BLaER1 treated with 17β-estradiol and CSF1 and Interleukin-3, amounts not matched to agents 10 nM and 100 nM (cell line): ENCODE measurements at regions not wholly inside any gene's neighbourhood (a gene's known extent, or its start where the extent isn't known, plus 50 kb on each side); places are given as distances from the start of the nearest gene placed in this dataset.

Experiments
- H3K27ac ChIP-seq, 11 experiments: shearing (Covaris generic); formaldehyde crosslinking; 2 replicates each; pipeline ENCODE4 v1.8.1; 2022
- H3K27me3 ChIP-seq, 11 experiments: shearing (Covaris generic); formaldehyde crosslinking; 2 replicates each; pipeline ENCODE4 v1.8.1; 2022
- H3K36me3 ChIP-seq, 11 experiments: shearing (Covaris generic); formaldehyde crosslinking; 2 replicates each; pipeline ENCODE4 v1.8.1; 2022
- H3K4me1 ChIP-seq, 10 experiments: shearing (Covaris generic); formaldehyde crosslinking; 2 replicates each; pipeline ENCODE4 v1.8.1; 2022
- H3K4me2 ChIP-seq, 11 experiments: shearing (Covaris generic); formaldehyde crosslinking; 2 replicates each; pipeline ENCODE4 v1.8.1; 2022
- H3K4me3 ChIP-seq, 10 experiments: shearing (Covaris generic); formaldehyde crosslinking; 2 replicates each; pipeline ENCODE4 v1.8.1; 2022
- H3K9ac ChIP-seq, 11 experiments: shearing (Covaris generic); formaldehyde crosslinking; 2 replicates each; pipeline ENCODE4 v1.8.1; 2022
- H3K9me3 ChIP-seq, 11 experiments: shearing (Covaris generic); formaldehyde crosslinking; replicated peaks in 1 of 11; 2 replicates each; pipeline ENCODE4 v1.8.1; 2022
- H4K20me1 ChIP-seq, 11 experiments: shearing (Covaris generic); formaldehyde crosslinking; 2 replicates each; pipeline ENCODE4 v1.8.1; 2022
- Cebpa-rat ChIP-seq, 11 experiments: shearing (Covaris generic); IDR thresholded peaks; 2 replicates each; pipeline ENCODE4 v1.8.1; 2022

DNA sequence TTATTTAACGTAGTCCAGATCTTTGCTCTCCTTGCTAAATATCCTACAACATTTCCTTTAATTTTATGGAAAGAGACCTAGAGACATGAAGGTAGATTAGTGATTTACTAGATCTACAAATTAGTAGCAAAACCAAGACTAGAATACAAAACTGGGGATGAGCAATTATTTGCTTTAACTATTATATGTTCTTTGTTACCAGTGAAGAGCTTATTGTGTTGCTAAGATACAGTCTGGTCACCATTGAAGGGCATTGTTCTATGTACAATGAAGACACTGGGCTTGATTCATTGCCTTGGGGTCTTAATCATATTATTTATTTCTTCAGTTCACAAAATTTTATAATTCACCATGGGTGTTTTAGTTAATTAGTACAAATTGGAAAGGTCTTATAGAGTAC lies 88.3 kb downstream of the S1PR1 start:
- H4K20me1 ChIP-seq, result no peaks in the 10 kb centered on the region
- H3K4me1 ChIP-seq, result peaks cover 0 to 4% (median 0%) of the 10 kb centered on the region in 10 experiments; a peak in 1 of 20 replicates
- H3K36me3 ChIP-seq, result no peaks in the 10 kb centered on the region
- 0 out of 22 replicates have a peak overlapping the region, but pooled peaks of 1 of the 11 experiments have one; percentile 8 for H3K4me2 ChIP-seq
- no peak overlapping the region for H3K9ac ChIP-seq
- H3K4me3 ChIP-seq, result no peak overlapping the region
- no peak overlapping the region for H3K27ac ChIP-seq
- no peak for TF ChIP-seq Cebpa-rat (IDR thresholded peaks at IDR 0.05)
- peaks cover under 1 to 37% (median 11%) of the 10 kb centered on the region in 11 experiments; a peak in 20 of 22 replicates for H3K9me3 ChIP-seq
- no peaks in the 10 kb centered on the region for H3K27me3 ChIP-seq

DNA sequence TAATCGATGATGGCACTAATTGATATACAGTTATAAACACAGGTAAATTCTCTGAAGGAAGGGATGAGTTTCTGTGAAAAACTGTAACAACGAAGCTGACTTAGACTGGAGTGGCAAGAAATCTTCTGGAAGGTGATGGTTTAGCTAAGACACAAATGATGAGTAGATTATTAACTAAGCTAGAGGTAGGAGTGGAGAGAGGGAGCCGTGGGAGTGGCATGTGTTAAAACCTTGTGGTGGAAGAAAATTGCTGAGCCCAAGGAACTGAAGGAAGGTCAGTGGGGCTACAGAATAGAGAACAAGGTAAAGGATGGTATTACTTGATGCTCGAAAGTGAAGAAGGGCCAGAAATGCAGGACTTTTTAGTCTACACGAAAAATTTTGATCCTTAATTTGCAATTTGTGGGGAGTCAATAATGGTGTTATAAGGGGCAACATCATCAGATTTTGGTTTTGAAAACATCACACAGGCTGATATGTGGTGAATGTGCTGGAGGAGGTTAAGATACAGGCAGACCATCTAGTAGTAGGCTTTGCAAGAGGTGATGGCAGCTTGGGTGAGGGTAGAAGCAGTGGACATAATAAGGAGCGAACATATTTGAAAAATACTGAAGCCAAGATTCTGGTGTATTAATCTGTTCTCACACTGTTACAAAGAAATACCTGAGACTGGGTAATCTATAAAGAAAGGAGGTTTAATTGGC lies 93.8 kb downstream of the S1PR1 start:
- Histone ChIP-seq H3K9me3 (peaks cover 18 to 67% (median 53%) of the 10 kb centered on the region in 11 experiments), H3K4me1 (peaks cover 0 to 9% (median 3%) of the 10 kb centered on the region in 10 experiments; a peak in 5 of 20 replicates), H3K27ac (no peak overlapping the region), H3K27me3 (no peaks in the 10 kb centered on the region), H3K36me3 (0 out of 22 replicates have a peak, but pooled peaks cover 0 to 9% (median 0%) of the 10 kb centered on the region in 11 experiments), H3K4me2 (no peak overlapping the region), H3K9ac (no peak overlapping the region), H3K4me3 (no peak overlapping the region), H4K20me1 (no peaks in the 10 kb centered on the region)
- no peak for TF ChIP-seq Cebpa-rat (IDR thresholded peaks at IDR 0.05)

DNA sequence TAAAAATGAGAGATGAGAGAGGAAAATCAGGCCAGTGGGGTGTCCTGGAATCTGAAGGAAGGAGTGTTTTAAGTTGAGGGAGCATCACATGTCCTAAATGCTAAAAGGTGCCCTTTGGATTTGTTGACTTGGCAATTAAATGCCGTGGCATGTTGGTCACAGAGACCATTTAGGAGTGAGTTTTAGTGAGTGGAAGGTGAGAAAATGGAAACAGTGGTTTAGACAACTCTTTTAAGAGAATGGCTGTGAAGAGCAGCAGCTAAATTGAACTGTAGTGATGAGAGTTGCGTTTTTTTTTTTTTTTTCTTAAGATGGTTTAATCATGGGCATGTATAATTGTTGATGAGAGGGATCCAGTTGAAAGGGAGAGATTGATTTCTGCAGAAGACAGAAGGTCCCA lies 95.0 kb downstream of the S1PR1 start:
- Histone ChIP-seq H3K4me2 (no peak overlapping the region), H4K20me1 (no peaks in the 10 kb centered on the region), H3K27ac (no peak overlapping the region), H3K36me3 (0 out of 22 replicates have a peak, but pooled peaks cover 0 to 9% (median 0%) of the 10 kb centered on the region in 11 experiments), H3K9me3 (peaks cover 18 to 74% (median 55%) of the 10 kb centered on the region in 11 experiments), H3K4me3 (no peak overlapping the region), H3K4me1 (peaks cover 0 to 9% (median 3%) of the 10 kb centered on the region in 10 experiments; a peak in 5 of 20 replicates), H3K9ac (no peak overlapping the region), H3K27me3 (no peaks in the 10 kb centered on the region)
- TF ChIP-seq Cebpa-rat (IDR thresholded peaks at IDR 0.05), result no peak

DNA sequence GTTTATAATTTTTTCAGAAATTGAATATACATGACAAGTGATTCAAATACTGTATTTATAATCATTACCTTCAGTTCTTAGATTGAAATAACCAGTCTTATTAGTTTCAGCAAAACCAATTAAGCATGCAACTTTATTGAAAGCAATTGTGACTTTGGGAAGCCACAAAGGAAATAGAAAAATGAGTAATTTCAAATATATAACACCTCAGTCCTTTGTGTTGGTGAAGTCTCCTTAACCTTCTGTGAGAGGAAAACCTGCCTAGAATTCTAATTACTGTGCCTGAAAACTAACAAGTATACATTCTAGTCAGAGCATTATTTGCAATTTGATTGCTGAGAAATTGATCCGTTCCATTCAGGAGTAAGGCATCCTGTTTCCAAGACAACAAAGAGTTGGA lies 95.8 kb downstream of the S1PR1 start:
- Histone ChIP-seq H3K9me3 (peaks cover 23 to 83% (median 63%) of the 10 kb centered on the region in 11 experiments), H3K9ac (no peak overlapping the region), H4K20me1 (no peaks in the 10 kb centered on the region), H3K36me3 (0 out of 22 replicates have a peak, but pooled peaks cover 0 to 9% (median 0%) of the 10 kb centered on the region in 11 experiments), H3K27me3 (no peaks in the 10 kb centered on the region), H3K4me2 (0 out of 22 replicates have a peak overlapping the region, but pooled peaks of 1 of the 11 experiments have one; percentile 4), H3K4me3 (no peak overlapping the region), H3K4me1 (peaks cover 0 to 9% (median 3%) of the 10 kb centered on the region in 10 experiments; a peak in 5 of 20 replicates), H3K27ac (no peak overlapping the region)
- no peak for TF ChIP-seq Cebpa-rat (IDR thresholded peaks at IDR 0.05)

DNA sequence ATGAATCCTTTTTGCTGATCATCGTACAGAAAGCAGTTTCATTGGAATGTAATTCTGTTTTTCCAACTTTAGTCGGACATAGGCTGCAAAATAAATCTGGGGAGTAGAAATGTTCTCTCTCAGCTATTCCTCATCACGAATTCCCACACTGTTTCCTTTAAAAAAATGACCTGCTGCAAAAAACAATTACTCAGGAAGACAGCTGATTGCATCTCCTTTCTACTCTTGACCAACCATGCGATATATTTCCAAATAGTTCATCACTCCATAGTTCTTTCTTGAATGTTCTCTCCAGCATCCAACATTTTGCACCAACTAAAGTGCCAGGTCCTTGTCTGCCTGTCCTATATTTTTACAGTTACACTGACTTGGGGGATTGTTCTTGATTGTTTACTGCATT lies 96.4 kb downstream of the S1PR1 start:
- TF ChIP-seq Cebpa-rat (IDR thresholded peaks at IDR 0.05), result no peak
- no peaks in the 10 kb centered on the region for H4K20me1 ChIP-seq
- peaks cover 0 to 9% (median 3%) of the 10 kb centered on the region in 10 experiments; a peak in 5 of 20 replicates for H3K4me1 ChIP-seq
- H3K9ac ChIP-seq, result no peak overlapping the region
- peaks cover 26 to 88% (median 68%) of the 10 kb centered on the region in 11 experiments for H3K9me3 ChIP-seq
- H3K27me3 ChIP-seq, result no peaks in the 10 kb centered on the region
- peak overlapping the region in 2 of 11 experiments; percentile 4 to 10; a peak in 1 of 22 replicates for H3K4me2 ChIP-seq
- no peak overlapping the region for H3K4me3 ChIP-seq
- H3K27ac ChIP-seq, result no peak overlapping the region
- H3K36me3 ChIP-seq, result 0 out of 22 replicates have a peak, but pooled peaks cover 0 to 9% (median 0%) of the 10 kb centered on the region in 11 experiments

DNA sequence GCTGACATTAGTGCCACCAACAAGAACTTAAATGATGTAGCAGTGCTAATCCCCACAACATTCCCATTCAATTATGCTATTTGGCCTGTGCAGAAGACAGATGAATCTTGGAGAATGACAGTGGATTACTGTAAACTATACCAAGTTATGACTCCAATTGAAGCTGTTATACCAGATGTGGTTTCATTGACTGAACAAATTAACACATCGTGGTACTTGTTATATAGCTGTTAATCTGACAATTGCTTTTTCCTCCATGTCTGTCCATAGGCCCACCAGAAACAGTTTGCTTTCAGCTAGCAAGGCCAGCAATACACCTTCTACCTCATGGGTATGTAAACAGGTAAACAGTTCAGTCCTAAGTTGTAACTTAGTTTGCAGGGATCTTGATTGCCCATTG lies 101.1 kb downstream of the S1PR1 start:
- Histone ChIP-seq H3K36me3 (no peaks in the 10 kb centered on the region), H3K4me1 (peaks cover 0 to 5% (median 2%) of the 10 kb centered on the region in 10 experiments; a peak in 5 of 20 replicates), H3K9me3 (peaks cover 24 to 70% (median 55%) of the 10 kb centered on the region in 11 experiments), H3K9ac (no peak overlapping the region), H3K27me3 (no peaks in the 10 kb centered on the region), H3K4me2 (no peak overlapping the region), H3K4me3 (no peak overlapping the region), H3K27ac (no peak overlapping the region), H4K20me1 (no peaks in the 10 kb centered on the region)
- no peak for TF ChIP-seq Cebpa-rat (IDR thresholded peaks at IDR 0.05)

DNA sequence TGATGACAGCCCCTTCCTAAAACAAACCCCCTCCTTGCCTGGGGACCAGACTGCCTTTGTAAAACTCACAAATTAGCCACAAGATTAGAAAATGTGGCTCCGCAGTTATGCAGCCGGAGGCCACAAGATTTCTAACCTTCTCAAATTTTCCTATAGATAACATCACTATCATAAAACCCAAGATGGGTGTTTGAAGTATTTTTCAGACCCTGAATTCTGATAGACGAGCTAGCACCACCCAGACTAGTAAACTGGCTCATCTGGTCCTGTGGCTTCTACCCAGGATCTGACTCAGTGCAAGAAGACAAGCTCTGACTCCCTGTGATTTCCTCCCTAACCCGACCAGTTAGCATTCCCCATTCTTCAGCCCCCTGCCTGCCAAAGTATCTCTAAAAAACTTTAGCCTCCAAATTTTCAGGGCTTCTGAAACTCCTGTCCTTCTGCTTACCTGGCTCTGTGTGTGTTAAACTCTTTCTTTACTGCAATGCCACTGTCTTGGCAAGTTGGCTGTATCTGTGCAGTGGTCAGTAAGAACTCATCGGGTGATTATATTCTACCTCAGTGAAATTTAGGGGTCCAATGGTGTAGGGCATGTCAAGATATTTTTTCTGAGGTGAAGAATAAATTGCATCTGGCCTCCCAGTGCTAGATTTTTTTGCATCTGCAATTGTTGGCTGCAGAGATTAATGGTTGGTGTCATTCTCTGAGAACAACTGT lies 102.1 kb downstream of the S1PR1 start:
- no peak for TF ChIP-seq Cebpa-rat (IDR thresholded peaks at IDR 0.05)
- no peak overlapping the region for H3K4me2 ChIP-seq
- H3K27me3 ChIP-seq, result no peaks in the 10 kb centered on the region
- H3K4me3 ChIP-seq, result no peak overlapping the region
- H3K36me3 ChIP-seq, result no peaks in the 10 kb centered on the region
- H3K9ac ChIP-seq, result no peak overlapping the region
- H3K4me1 ChIP-seq, result no peaks in the 10 kb centered on the region
- H3K27ac ChIP-seq, result no peak overlapping the region
- no peaks in the 10 kb centered on the region for H4K20me1 ChIP-seq
- H3K9me3 ChIP-seq, result peaks cover 28 to 66% (median 51%) of the 10 kb centered on the region in 11 experiments

DNA sequence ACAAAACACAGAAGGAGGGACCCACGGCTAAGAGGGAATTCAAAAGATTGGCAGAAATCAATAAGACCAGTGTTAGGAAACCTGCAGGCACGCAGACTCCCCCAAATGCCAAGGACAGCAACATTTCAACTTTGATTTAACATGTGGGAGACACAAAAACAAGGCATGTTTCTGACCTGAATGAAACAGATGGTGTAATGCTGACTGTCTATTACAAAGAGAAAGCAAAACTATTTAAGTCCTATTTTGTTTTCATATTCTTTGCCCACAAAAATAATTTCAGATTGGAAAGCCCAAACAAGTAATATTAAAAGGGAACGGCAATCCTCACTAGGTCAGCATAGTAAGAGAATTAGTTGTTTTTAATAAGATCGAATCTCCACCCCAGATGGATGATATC lies 107.9 kb downstream of the S1PR1 start:
- H3K4me2 ChIP-seq, result no peak overlapping the region
- peaks cover 11 to 35% (median 16%) of the 10 kb centered on the region in 11 experiments; a peak in 20 of 22 replicates for H3K9me3 ChIP-seq
- no peaks in the 10 kb centered on the region for H4K20me1 ChIP-seq
- H3K27me3 ChIP-seq, result no peaks in the 10 kb centered on the region
- H3K27ac ChIP-seq, result no peak overlapping the region
- H3K4me1 ChIP-seq, result no peaks in the 10 kb centered on the region
- no peaks in the 10 kb centered on the region for H3K36me3 ChIP-seq
- no peak overlapping the region for H3K4me3 ChIP-seq
- TF ChIP-seq Cebpa-rat (IDR thresholded peaks at IDR 0.05), result no peak
- H3K9ac ChIP-seq, result no peak overlapping the region

DNA sequence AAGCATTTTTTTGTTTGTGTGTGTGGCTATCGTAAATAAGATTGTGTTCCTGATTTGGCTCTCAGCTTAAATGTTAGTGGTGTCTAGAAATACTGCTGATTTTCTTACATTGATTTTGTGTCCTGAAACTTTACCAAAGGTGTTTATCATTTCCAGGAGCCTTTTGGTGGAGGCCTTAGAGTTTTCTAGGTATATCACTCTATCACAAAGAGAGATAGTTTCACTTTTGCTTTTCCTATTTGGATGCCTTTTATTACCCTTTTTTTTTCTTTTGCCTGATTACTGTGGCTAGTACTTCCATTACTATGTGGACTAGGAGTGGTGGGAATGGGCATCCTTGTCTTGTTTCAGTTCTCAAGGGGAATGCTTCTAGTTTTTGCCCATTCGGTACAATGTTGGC lies 109.6 kb downstream of the S1PR1 start:
- Histone ChIP-seq H3K9ac (no peak overlapping the region), H3K4me3 (no peak overlapping the region), H3K36me3 (no peaks in the 10 kb centered on the region), H3K4me1 (no peaks in the 10 kb centered on the region), H3K27me3 (no peaks in the 10 kb centered on the region), H3K4me2 (no peak overlapping the region; a peak in 1 of 22 replicates), H4K20me1 (no peaks in the 10 kb centered on the region), H3K9me3 (peaks cover 11 to 35% (median 18%) of the 10 kb centered on the region in 11 experiments; a peak in 20 of 22 replicates), H3K27ac (no peak overlapping the region)
- TF ChIP-seq Cebpa-rat (IDR thresholded peaks at IDR 0.05), result no peak
